Mammary epithelial cell (primary cell): ENCODE measurements at regions not wholly inside any gene's neighbourhood (a gene's known extent, or its start where the extent isn't known, plus 50 kb on each side); places are given as distances from the start of the nearest gene placed in this dataset.

Experiments used
- CTCF ChIP-seq, 2 donors: IDR thresholded peaks in 1 of 2; conservative IDR thresholded peaks in 1 of 2; 2 replicates each; pipeline ENCODE4 v1.5.1; 2011 to 2012; ENCODE audit warnings: inconsistent platforms in 2 of 2, low read length in 2 of 2, mild to moderate bottlenecking in 2 of 2, control low read depth in 1 of 2, low read depth in 1 of 2; ENCODE audit not compliant: insufficient read depth in 1 of 2; ENCODE audit errors: extremely low read depth in 1 of 2
- EZH2 ChIP-seq: IDR thresholded peaks from 2 replicates; pipeline ENCODE4 v1.6.1; 2012; ENCODE audit warnings: low read length, inconsistent platforms, borderline replicate concordance

GRCh38 chr11:15607361-15608036 is 492.8 kb downstream of the INSC start:
- TF ChIP-seq CTCF (conservative IDR thresholded peaks at IDR 0.05 in 1 of 2, IDR thresholded peaks at IDR 0.05 in 1 of 2; ENCODE audit: extremely low read depth in 1 of 2, insufficient read depth in 1 of 2, low read depth in 1 of 2, low read length in 2 of 2) (no peak), EZH2 (no peak)
